HepG2 (cell line): ENCODE measurements at regions not wholly inside any gene's neighbourhood (a gene's known extent, or its start where the extent isn't known, plus 50 kb on each side); places are given as distances from the start of the nearest gene placed in this dataset.

Experiments used
- HDAC2 ChIP-seq: sonication (generic); formaldehyde crosslinking; IDR thresholded peaks from 2 replicates; pipeline ENCODE4 v1.4.0; 2020; ENCODE audit warnings: missing genetic modification reagents
- HINFP ChIP-seq: sonication (generic); formaldehyde crosslinking; IDR thresholded peaks from 2 replicates; pipeline ENCODE4 v1.4.0; 2020; ENCODE audit warnings: low read depth, mild to moderate bottlenecking, missing genetic modification reagents
- HNRNPL ChIP-seq: fragments of 200-400 bp; formaldehyde crosslinking; IDR thresholded peaks from 2 replicates; pipeline ENCODE4 v1.6.1; 2017; ENCODE audit warnings: mild to moderate bottlenecking, low read depth, low read length
- REL ChIP-seq: sonication (generic); formaldehyde crosslinking; conservative IDR thresholded peaks from 2 replicates; pipeline ENCODE4 v1.8.0; 2022; ENCODE audit warnings: mild to moderate bottlenecking, missing genetic modification reagents, moderate library complexity
- SRSF9 ChIP-seq: fragments of 200-400 bp; formaldehyde crosslinking; IDR thresholded peaks from 2 replicates; pipeline ENCODE4 v1.6.1; 2018; ENCODE audit warnings: borderline replicate concordance, mild to moderate bottlenecking, low read depth, low read length; ENCODE audit not compliant: insufficient read depth, poor library complexity, severe bottlenecking
- THAP11 ChIP-seq: IDR thresholded peaks from 2 replicates; pipeline ENCODE4 v1.6.1; 2016; ENCODE audit warnings: missing biosample characterization, missing genetic modification reagents
- THAP9 ChIP-seq: sonication (generic); formaldehyde crosslinking; IDR thresholded peaks from 2 replicates; pipeline ENCODE4; 2020; ENCODE audit warnings: missing genetic modification reagents, mild to moderate bottlenecking, borderline replicate concordance
- ZBTB4 ChIP-seq: sonication (generic); formaldehyde crosslinking; IDR thresholded peaks from 2 replicates; pipeline ENCODE4 v1.4.0; 2020; ENCODE audit warnings: missing genetic modification reagents, mild to moderate bottlenecking, borderline replicate concordance
- ZIK1 ChIP-seq: sonication (generic); formaldehyde crosslinking; IDR thresholded peaks from 2 replicates; pipeline ENCODE4 v1.5.0; 2020; ENCODE audit warnings: mild to moderate bottlenecking, low read depth, missing genetic modification reagents, borderline replicate concordance
- ZMAT3 ChIP-seq: sonication (generic); formaldehyde crosslinking; conservative IDR thresholded peaks from 2 replicates; pipeline ENCODE4 v1.7.0; 2021; ENCODE audit warnings: missing genetic modification reagents
- ZNF558 ChIP-seq: sonication (generic); formaldehyde crosslinking; IDR thresholded peaks from 2 replicates; pipeline ENCODE4 v1.9.0; 2022; ENCODE audit warnings: mild to moderate bottlenecking, missing genetic modification reagents, borderline replicate concordance
- ZSCAN25 ChIP-seq: sonication (generic); formaldehyde crosslinking; IDR thresholded peaks from 2 replicates; pipeline ENCODE4 v1.8.0; 2022; ENCODE audit warnings: mild to moderate bottlenecking, missing genetic modification reagents
- TF ChIP-seq, protein P1 (sequence below): sonication (generic); formaldehyde crosslinking; IDR thresholded peaks from 2 replicates; pipeline ENCODE4 v1.8.1; 2023; ENCODE audit warnings: missing genetic modification reagents, inconsistent platforms, borderline replicate concordance
- TF ChIP-seq, protein P2 (sequence below): sonication (generic); formaldehyde crosslinking; IDR thresholded peaks from 2 replicates; pipeline ENCODE4 v1.4.0; 2020; ENCODE audit warnings: mild to moderate bottlenecking, missing genetic modification reagents, borderline replicate concordance

DNA sequence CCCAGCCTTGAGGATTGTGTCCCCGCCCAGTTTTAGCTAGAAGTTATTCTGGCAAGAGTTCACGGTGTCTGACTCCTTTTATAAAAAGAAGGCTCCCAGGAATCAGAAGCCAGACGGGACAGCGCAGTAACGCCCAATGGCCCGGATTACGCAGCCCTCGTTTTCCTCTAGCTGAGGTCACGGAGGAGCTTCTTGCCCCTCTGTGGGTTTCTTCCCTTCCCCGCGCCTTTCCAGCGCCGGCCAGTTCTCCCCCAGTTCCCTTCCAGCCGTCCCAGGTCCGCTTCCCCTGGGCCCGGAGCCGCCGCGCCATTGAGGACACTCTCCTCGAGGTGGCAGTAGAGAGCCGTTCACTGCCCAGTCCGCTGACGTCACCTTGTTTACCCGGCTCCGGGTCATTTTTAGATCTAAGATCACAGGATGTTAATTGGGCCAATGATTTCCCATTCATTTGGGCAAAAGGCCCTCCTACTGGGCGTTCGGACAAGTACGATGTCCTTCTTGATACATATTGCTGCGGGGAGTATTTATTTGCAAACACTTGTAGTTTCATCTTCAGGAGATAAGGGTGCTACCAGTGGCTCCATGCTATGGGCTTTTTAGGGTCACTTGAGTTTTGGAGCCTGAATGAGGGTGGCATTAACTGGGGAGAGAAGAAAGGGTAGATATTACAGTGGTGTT, 81.5 kb upstream of the PPM1B start (continued):
- peak; percentile 82 for TF ChIP-seq HINFP
- no peak for TF ChIP-seq THAP11 (CRISPR knock-in tag)
- no peak for TF ChIP-seq ZIK1
- TF ChIP-seq THAP9 = no peak; the same call in 1 of the 2 replicates
- TF ChIP-seq ZNF558 (CRISPR knock-in tag) = no peak
- 0 out of 2 replicates have a peak, but pooled peaks have one; percentile 47 for TF ChIP-seq ZMAT3 (CRISPR knock-in tag)
- TF ChIP-seq, protein P1, sequence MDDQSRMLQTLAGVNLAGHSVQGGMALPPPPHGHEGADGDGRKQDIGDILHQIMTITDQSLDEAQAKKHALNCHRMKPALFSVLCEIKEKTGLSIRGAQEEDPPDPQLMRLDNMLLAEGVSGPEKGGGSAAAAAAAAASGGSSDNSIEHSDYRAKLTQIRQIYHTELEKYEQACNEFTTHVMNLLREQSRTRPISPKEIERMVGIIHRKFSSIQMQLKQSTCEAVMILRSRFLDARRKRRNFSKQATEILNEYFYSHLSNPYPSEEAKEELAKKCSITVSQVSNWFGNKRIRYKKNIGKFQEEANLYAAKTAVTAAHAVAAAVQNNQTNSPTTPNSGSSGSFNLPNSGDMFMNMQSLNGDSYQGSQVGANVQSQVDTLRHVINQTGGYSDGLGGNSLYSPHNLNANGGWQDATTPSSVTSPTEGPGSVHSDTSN (CRISPR knock-in tag) = no peak
- TF ChIP-seq HNRNPL = no peak
- TF ChIP-seq HDAC2 (CRISPR knock-in tag) = peak; percentile 59
- TF ChIP-seq ZSCAN25 (CRISPR knock-in tag) = no peak
- TF ChIP-seq, protein P2, sequence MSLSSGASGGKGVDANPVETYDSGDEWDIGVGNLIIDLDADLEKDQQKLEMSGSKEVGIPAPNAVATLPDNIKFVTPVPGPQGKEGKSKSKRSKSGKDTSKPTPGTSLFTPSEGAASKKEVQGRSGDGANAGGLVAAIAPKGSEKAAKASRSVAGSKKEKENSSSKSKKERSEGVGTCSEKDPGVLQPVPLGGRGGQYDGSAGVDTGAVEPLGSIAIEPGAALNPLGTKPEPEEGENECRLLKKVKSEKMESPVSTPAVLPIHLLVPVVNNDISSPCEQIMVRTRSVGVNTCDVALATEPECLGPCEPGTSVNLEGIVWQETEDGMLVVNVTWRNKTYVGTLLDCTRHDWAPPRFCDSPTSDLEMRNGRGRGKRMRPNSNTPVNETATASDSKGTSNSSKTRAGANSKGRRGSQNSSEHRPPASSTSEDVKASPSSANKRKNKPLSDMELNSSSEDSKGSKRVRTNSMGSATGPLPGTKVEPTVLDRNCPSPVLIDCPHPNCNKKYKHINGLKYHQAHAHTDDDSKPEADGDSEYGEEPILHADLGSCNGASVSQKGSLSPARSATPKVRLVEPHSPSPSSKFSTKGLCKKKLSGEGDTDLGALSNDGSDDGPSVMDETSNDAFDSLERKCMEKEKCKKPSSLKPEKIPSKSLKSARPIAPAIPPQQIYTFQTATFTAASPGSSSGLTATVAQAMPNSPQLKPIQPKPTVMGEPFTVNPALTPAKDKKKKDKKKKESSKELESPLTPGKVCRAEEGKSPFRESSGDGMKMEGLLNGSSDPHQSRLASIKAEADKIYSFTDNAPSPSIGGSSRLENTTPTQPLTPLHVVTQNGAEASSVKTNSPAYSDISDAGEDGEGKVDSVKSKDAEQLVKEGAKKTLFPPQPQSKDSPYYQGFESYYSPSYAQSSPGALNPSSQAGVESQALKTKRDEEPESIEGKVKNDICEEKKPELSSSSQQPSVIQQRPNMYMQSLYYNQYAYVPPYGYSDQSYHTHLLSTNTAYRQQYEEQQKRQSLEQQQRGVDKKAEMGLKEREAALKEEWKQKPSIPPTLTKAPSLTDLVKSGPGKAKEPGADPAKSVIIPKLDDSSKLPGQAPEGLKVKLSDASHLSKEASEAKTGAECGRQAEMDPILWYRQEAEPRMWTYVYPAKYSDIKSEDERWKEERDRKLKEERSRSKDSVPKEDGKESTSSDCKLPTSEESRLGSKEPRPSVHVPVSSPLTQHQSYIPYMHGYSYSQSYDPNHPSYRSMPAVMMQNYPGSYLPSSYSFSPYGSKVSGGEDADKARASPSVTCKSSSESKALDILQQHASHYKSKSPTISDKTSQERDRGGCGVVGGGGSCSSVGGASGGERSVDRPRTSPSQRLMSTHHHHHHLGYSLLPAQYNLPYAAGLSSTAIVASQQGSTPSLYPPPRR (CRISPR knock-in tag) = no peak; the same call in 1 of the 2 replicates
- no peak for TF ChIP-seq SRSF9
- no peak for TF ChIP-seq REL
- TF ChIP-seq ZBTB4 (CRISPR knock-in tag) = no peak
